Endothelial cell (in vitro differentiated cells): ENCODE measurements at regions not wholly inside any gene's neighbourhood (a gene's known extent, or its start where the extent isn't known, plus 50 kb on each side); places are given as distances from the start of the nearest gene placed in this dataset.

Source experiments
- DNase-seq: peaks from one replicate; pipeline ENCODE4 v3.0.0; 2021; ENCODE audit warnings: low spot score
- H3K27ac Mint-ChIP-seq: one replicate; pipeline ENCODE4 v1.8.0; 2021; ENCODE audit warnings: mixed read lengths, inconsistent platforms; ENCODE audit not compliant: unreplicated experiment
- H3K27me3 Mint-ChIP-seq: one replicate; pipeline ENCODE4 v1.8.0; 2021; ENCODE audit warnings: mild to moderate bottlenecking, moderate library complexity, mixed read lengths, inconsistent platforms; ENCODE audit not compliant: unreplicated experiment
- H3K36me3 Mint-ChIP-seq: one replicate; pipeline ENCODE4 v1.8.0; 2021; ENCODE audit warnings: mild to moderate bottlenecking, low read depth, mixed read lengths, inconsistent platforms; ENCODE audit not compliant: unreplicated experiment
- H3K4me1 Mint-ChIP-seq: one replicate; pipeline ENCODE4 v1.8.0; 2021; ENCODE audit warnings: mild to moderate bottlenecking, mixed read lengths, inconsistent platforms; ENCODE audit not compliant: unreplicated experiment
- H3K4me3 Mint-ChIP-seq: one replicate; pipeline ENCODE4 v1.8.0; 2021; ENCODE audit warnings: mild to moderate bottlenecking, mixed read lengths, inconsistent platforms; ENCODE audit not compliant: unreplicated experiment
- H3K9me3 Mint-ChIP-seq: one replicate; pipeline ENCODE4 v1.8.0; 2021; ENCODE audit warnings: mixed read lengths, inconsistent platforms; ENCODE audit not compliant: unreplicated experiment
- CTCF ChIP-seq: fragments of 200-600 bp; sonication (generic); IDR thresholded peaks from one replicate; pipeline ENCODE4 v1.5.0; 2021; ENCODE audit warnings: antibody characterized with exemption; ENCODE audit not compliant: unreplicated experiment

DNA sequence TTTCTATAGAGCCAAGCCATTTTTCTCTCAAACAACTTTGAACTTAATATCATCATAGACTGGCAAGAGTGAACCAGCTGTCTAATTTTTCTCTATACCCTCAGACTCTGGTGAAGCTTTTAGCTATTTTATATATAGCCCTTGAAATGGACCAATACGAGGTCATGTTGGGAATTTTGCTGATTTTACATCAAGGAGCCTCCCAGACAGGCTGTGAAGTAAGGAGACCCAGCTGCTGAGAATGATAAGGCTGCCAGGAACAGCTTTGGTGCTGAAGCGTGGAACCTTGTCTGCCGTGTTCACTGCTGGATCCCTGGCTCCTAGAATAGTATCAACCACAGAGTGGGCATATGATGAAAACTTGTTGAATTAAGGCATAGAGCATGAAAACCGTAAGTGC is 326.2 kb upstream of the NAV3 start:
- no peak for TF ChIP-seq CTCF
- Mint-ChIP-seq H3K27ac (no peak overlapping the region), H3K27me3 (peaks cover 2% of the 10 kb centered on the region), H3K4me3 (no peak overlapping the region), H3K4me1 (no peaks in the 10 kb centered on the region), H3K9me3 (no peaks in the 10 kb centered on the region), H3K36me3 (no peaks in the 10 kb centered on the region)
- DNase-seq, result no peak

DNA sequence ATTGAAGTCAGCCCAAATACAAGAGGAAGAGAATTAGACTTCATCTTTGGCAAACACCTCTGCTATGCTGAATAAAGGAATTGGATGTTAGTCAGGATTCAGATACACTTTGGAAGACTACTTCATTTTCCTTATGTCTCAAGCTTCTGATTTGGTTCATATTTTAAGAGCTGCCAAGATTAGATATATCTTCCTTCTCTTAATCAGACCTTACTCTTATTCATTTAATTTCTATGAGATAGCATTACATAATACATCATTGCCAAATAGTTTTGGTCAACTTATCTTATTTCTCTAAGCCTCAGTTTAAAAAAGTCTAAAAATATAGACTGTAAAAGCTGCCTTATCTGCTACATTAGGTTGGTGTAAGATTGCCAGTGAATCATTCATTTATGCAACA is 330.6 kb upstream of the NAV3 start:
- Mint-ChIP-seq H3K27me3 (no peaks in the 10 kb centered on the region), H3K4me3 (no peak overlapping the region), H3K27ac (no peak overlapping the region), H3K9me3 (no peaks in the 10 kb centered on the region), H3K36me3 (no peaks in the 10 kb centered on the region), H3K4me1 (no peaks in the 10 kb centered on the region)
- TF ChIP-seq CTCF, result no peak
- DNase-seq, result no peak

DNA sequence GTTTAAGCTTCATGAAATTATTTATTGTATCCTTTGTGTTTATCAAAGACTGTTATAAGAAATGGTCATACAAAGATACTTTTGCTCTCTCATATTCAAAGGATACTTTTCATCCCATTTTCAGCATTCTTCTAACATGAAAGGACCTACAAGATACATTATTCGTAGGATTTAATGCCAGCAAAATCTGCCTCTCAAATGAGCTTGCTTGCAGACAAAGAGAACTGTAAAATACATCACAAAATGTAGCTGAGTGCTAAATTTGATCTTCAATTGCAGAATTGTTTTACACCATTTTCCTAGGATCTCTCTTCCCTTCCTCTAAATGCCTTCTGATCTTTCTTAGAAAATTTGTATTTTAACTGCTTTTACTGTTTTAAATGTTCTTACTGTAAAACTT is 333.0 kb upstream of the NAV3 start:
- DNase-seq, result no peak
- no peak for TF ChIP-seq CTCF
- Mint-ChIP-seq H3K36me3 (no peaks in the 10 kb centered on the region), H3K9me3 (no peaks in the 10 kb centered on the region), H3K4me3 (no peak overlapping the region), H3K4me1 (no peaks in the 10 kb centered on the region), H3K27ac (no peak overlapping the region), H3K27me3 (no peaks in the 10 kb centered on the region)

DNA sequence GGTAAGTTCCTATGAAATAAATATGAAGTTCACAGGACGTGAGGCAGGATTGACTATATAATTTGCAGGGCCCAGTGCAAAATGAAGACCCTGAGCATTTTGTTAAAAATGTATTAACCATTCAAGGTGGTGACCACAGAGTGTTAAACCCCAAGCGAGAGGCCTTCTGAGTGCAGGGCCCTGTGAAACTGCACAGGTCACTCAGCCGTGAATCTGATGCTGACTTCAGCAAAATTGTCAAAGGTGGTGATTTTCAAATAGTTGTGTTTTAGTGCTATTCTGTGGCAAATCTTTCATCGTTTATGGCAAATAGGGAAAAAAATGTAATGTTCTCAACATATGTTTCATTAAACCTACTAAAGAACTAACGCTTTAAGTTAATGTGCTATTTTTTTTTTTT is 334.0 kb upstream of the NAV3 start:
- H3K36me3 Mint-ChIP-seq, result no peaks in the 10 kb centered on the region
- no peak overlapping the region for H3K4me3 Mint-ChIP-seq
- no peak for DNase-seq
- no peak for TF ChIP-seq CTCF
- no peaks in the 10 kb centered on the region for H3K4me1 Mint-ChIP-seq
- H3K27me3 Mint-ChIP-seq, result no peaks in the 10 kb centered on the region
- no peaks in the 10 kb centered on the region for H3K9me3 Mint-ChIP-seq
- H3K27ac Mint-ChIP-seq, result no peak overlapping the region

GRCh38 chr12:77494296-77494695 is 336.4 kb upstream of the NAV3 start:
- Mint-ChIP-seq H3K27me3 (peaks cover 3% of the 10 kb centered on the region), H3K9me3 (no peaks in the 10 kb centered on the region), H3K27ac (no peak overlapping the region), H3K4me3 (no peak overlapping the region), H3K36me3 (no peaks in the 10 kb centered on the region), H3K4me1 (no peaks in the 10 kb centered on the region)
- no peak for DNase-seq
- TF ChIP-seq CTCF, result no peak
